K562 (cell line): ENCODE measurements at regions not wholly inside any gene's neighbourhood (a gene's known extent, or its start where the extent isn't known, plus 50 kb on each side); places are given as distances from the start of the nearest gene placed in this dataset.

Source experiments
- ATAC-seq: fragments of 200-7000 bp; cut with Tn5 transposase; 3 replicates; pipeline ENCODE4 v1.9.1; 2020; ENCODE audit warnings: moderate library complexity
- BruUV-seq: library from RNA; stranded (reverse); fragments of 400-500 nt; replicated peaks from 2 replicates; lab custom pipeline; 2021; lab: Mats Ljungman, UMichigan
- CTCF ChIA-PET: fragments of 300-600 bp; formaldehyde crosslinking; extraction: SDS; loops from one replicate; lab custom pipeline; 2021; ENCODE audit warnings: low intra/inter-chr PET ratio; lab: Yijun Ruan, JAX
- POLR2A ChIA-PET: fragments of 300-600, 350-650 bp; sonication (Branson Sonifier 250); formaldehyde crosslinking; extraction: SDS; loops from one replicate; lab custom pipeline; 2021; ENCODE audit warnings: antibody characterized with exemption, inconsistent platforms; lab: Yijun Ruan, JAX
- DNase-seq, 4 experiments: peaks; one replicate each; pipeline versions ENCODE4 v3.0.0 to v3.0.0-alpha.2; 2011 to 2018; ENCODE audit warnings: low spot score in 3 of 4, mixed read lengths in 3 of 4; ENCODE audit errors: extremely low read depth in 1 of 4
- FAIRE-seq: peaks from 2 replicates; lab custom pipeline; 2011; peaks lifted over from hg19 to GRCh38; lab: Jason Lieb, UNC
- H2AFZ ChIP-seq: 2 replicates; pipeline ENCODE4 v1.6.0; 2011; ENCODE audit warnings: low read depth, low read length, control low read depth, inconsistent platforms
- H3K27ac ChIP-seq: fragments of 200-600 bp; 3 replicates; pipeline ENCODE4 v1.8.0; 2011; ENCODE audit warnings: low read depth, mild to moderate bottlenecking, control low read depth, inconsistent platforms, low read length, moderate library complexity, mixed read lengths; ENCODE audit errors: extremely low read depth
- H3K27me3 ChIP-seq, 2 experiments: fragments of 300-600 bp in 1 of 2; 2 replicates in 1 of 2; 3 replicates in 1 of 2; pipeline versions ENCODE4 v1.6.0 to v1.8.0; 2011; ENCODE audit warnings: inconsistent platforms in 2 of 2, low read length in 2 of 2, mild to moderate bottlenecking in 1 of 2, mixed read lengths in 1 of 2, moderate library complexity in 1 of 2; ENCODE audit not compliant: control insufficient read depth in 2 of 2, insufficient read depth in 2 of 2
- H3K36me3 ChIP-seq: fragments of 300-600 bp; 3 replicates; pipeline ENCODE4 v1.8.0; 2011; ENCODE audit warnings: mild to moderate bottlenecking, low read length, inconsistent platforms; ENCODE audit not compliant: control insufficient read depth, insufficient read depth
- H3K4me1 ChIP-seq, 2 experiments: fragments of 200-600 bp in 1 of 2; replicated peaks in 1 of 2; 2 replicates in 1 of 2; 3 replicates in 1 of 2; pipeline versions ENCODE4 v1.5.1 to v1.8.0; 2011; ENCODE audit warnings: inconsistent platforms in 2 of 2, low read length in 2 of 2, mild to moderate bottlenecking in 1 of 2, mixed read lengths in 1 of 2, moderate library complexity in 1 of 2; ENCODE audit not compliant: control insufficient read depth in 2 of 2, insufficient read depth in 2 of 2
- H3K4me2 ChIP-seq: 2 replicates; pipeline ENCODE4 v1.6.1; 2011; ENCODE audit warnings: low read length, control low read depth, inconsistent platforms, mixed read lengths; ENCODE audit not compliant: insufficient read depth
- H3K4me3 ChIP-seq: fragments of 200-600 bp; sonication (generic), shearing (Covaris generic); 2 replicates; pipeline ENCODE4 v1.5.1; 2016; ENCODE audit warnings: control low read depth, inconsistent platforms
- H3K79me2 ChIP-seq: fragments of 200-600 bp; 3 replicates; pipeline ENCODE4 v1.8.0; 2011; ENCODE audit warnings: low read length, inconsistent platforms; ENCODE audit not compliant: control insufficient read depth, insufficient read depth
- H3K9ac ChIP-seq, 2 experiments: 2 replicates each; pipeline versions ENCODE4 v1.6.0 to v1.6.1; 2011; ENCODE audit warnings: low read depth in 2 of 2, low read length in 2 of 2, control low read depth in 1 of 2, inconsistent platforms in 1 of 2, mild to moderate bottlenecking in 1 of 2, mixed read lengths in 1 of 2; ENCODE audit not compliant: insufficient read depth in 1 of 2
- H3K9me1 ChIP-seq: one replicate; pipeline ENCODE4 v1.6.0; 2011; ENCODE audit warnings: inconsistent platforms, mild to moderate bottlenecking, low read length, moderate library complexity; ENCODE audit not compliant: control insufficient read depth, insufficient read depth
- H3K9me3 ChIP-seq: replicated peaks from 2 replicates; pipeline ENCODE4 v1.5.1; 2011; ENCODE audit warnings: low read depth, low read length, inconsistent platforms; ENCODE audit not compliant: control insufficient read depth, insufficient read depth
- H4K20me1 ChIP-seq: replicated peaks from 2 replicates; pipeline ENCODE4 v1.6.1; 2011; ENCODE audit warnings: low read length, inconsistent platforms, mixed read lengths; ENCODE audit not compliant: control insufficient read depth, insufficient read depth
- BCL6 ChIP-seq: fragments of 250-450 bp; sonication (Bioruptor Pico); IDR thresholded peaks from 2 replicates; pipeline ENCODE4 v1.4.0; 2020
- BRF2 ChIP-seq: IDR thresholded peaks from 3 replicates; pipeline ENCODE4 v1.6.1; 2011; ENCODE audit warnings: borderline replicate concordance, mild to moderate bottlenecking; ENCODE audit not compliant: insufficient read length, insufficient read depth
- CAMTA2 ChIP-seq: fragments of 250-450 bp; sonication (Bioruptor Pico); conservative IDR thresholded peaks from 2 replicates; pipeline ENCODE4 v1.5.1; 2022
- GMEB1 ChIP-seq: fragments of 250-450 bp; sonication (Bioruptor Pico); IDR thresholded peaks from 2 replicates; pipeline ENCODE4 v1.4.0; 2020; ENCODE audit warnings: mild to moderate bottlenecking
- HNRNPH1 ChIP-seq: fragments of 200-400 bp; formaldehyde crosslinking; optimal IDR thresholded peaks from 2 replicates; pipeline ENCODE3; 2017; ENCODE audit warnings: low read depth, mild to moderate bottlenecking, low read length, moderate library complexity
- ID3 ChIP-seq, 2 experiments: fragments of 250-450 bp in 1 of 2; fragments of 450-650 bp in 1 of 2; sonication (Bioruptor Pico) in 1 of 2; IDR thresholded peaks; 2 replicates each; pipeline versions ENCODE4 v1.6.1 to v1.8.0; 2016 to 2021; ENCODE audit warnings: mild to moderate bottlenecking in 2 of 2, moderate library complexity in 2 of 2, missing compliant biosample characterization in 1 of 2, missing genetic modification characterization in 1 of 2
- KDM4B ChIP-seq, 2 experiments: fragments of 450-650 bp in 1 of 2; sonication (generic) in 1 of 2; IDR thresholded peaks; 2 replicates each; pipeline ENCODE4 v1.6.1; 2016 to 2017; ENCODE audit warnings: borderline replicate concordance in 2 of 2, antibody characterized with exemption in 1 of 2, low read depth in 1 of 2, mild to moderate bottlenecking in 1 of 2
- NR2C1 ChIP-seq, 2 experiments: fragments of 450-650 bp; IDR thresholded peaks; 2 replicates each; pipeline ENCODE4 v1.6.1; 2017; ENCODE audit warnings: mild to moderate bottlenecking in 2 of 2, antibody characterized with exemption in 1 of 2, inconsistent platforms in 1 of 2, missing compliant biosample characterization in 1 of 2, missing genetic modification characterization in 1 of 2
- POU5F1 ChIP-seq: fragments of 150-350 bp; IDR thresholded peaks from 2 replicates; pipeline ENCODE4 v1.6.1; 2014; ENCODE audit warnings: borderline replicate concordance, low read length, low read depth, mild to moderate bottlenecking; ENCODE audit not compliant: partially characterized antibody
- TEAD2 ChIP-seq: fragments of 450-650 bp; IDR thresholded peaks from 2 replicates; pipeline ENCODE4 v1.6.1; 2016; ENCODE audit warnings: missing genetic modification characterization, control low read depth, missing compliant biosample characterization
- ZMIZ1 ChIP-seq, 2 experiments: fragments of 150-350 bp in 1 of 2; IDR thresholded peaks; 2 replicates each; pipeline ENCODE4 v1.6.1; 2012 to 2016; ENCODE audit warnings: low read depth in 2 of 2, low read length in 2 of 2, mild to moderate bottlenecking in 1 of 2, moderate library complexity in 1 of 2
- ZNF24 ChIP-seq: fragments of 450-650 bp; IDR thresholded peaks from 2 replicates; pipeline ENCODE4 v1.6.1; 2016
- ZNF655 ChIP-seq: fragments of 250-450 bp; sonication (Bioruptor Pico); IDR thresholded peaks from 2 replicates; pipeline ENCODE4 v1.5.0; 2021
- ZNF764 ChIP-seq: fragments of 250-450 bp; sonication (Bioruptor Pico); IDR thresholded peaks from 2 replicates; pipeline ENCODE4 v1.4.0; 2020; ENCODE audit warnings: low read depth, mild to moderate bottlenecking, moderate library complexity
- ZNF780A ChIP-seq: fragments of 250-450 bp; sonication (Bioruptor Pico); IDR thresholded peaks from 2 replicates; pipeline ENCODE4 v1.5.0; 2021; ENCODE audit warnings: mild to moderate bottlenecking
- WGBS: fragments of 100-300 bp; shearing (Covaris generic); methylation state at CpG from one replicate; pipeline ENCODE4 v1.1.6; 2016; ENCODE audit warnings: low coverage, mixed read lengths; ENCODE audit not compliant: insufficient coverage; ENCODE audit errors: missing lambda C conversion rate; 5-methylcytosine and 5-hydroxymethylcytosine counted together
- in situ Hi-C: fragments of 300-500 bp; cut with MboI; formaldehyde crosslinking; loops from 4 replicates; pipeline ENCODE4 v1.15.0; 2018; ENCODE audit warnings: inconsistent platforms, mixed read lengths
- intact Hi-C: fragments of 100-400 bp; cut with micrococcal nuclease; formaldehyde crosslinking; loops from 2 replicates; pipeline ENCODE4 v1.14.2; 2022

GRCh38 chr15:85314633-85315032 lies 65.8 kb upstream of the AKAP13 start:
- Histone ChIP-seq H3K79me2 (no peaks in the 10 kb centered on the region), H4K20me1 (no peaks in the 10 kb centered on the region), H3K36me3 (no peaks in the 10 kb centered on the region), H3K9me3 (no peaks in the 10 kb centered on the region), H3K4me2 (no peak overlapping the region), H3K4me3 (no peak overlapping the region), H3K9ac (no peak overlapping the region), H3K27me3 (peaks cover 0 to 5% of the 10 kb centered on the region in 2 experiments; a peak in 2 of 5 replicates), H3K4me1 (no peaks in the 10 kb centered on the region), H2AFZ (no peak overlapping the region), H3K27ac (no peak overlapping the region), H3K9me1 (no peaks in the 10 kb centered on the region)
- ChIA-PET CTCF (no interaction called here), POLR2A (no interaction called here)
- WGBS: 0% methylated on average over 4 of the region's 4 CpGs
- ATAC-seq (no peak), FAIRE-seq (no peak), DNase-seq (no peak)
- in situ Hi-C loops: no loop called here
- BruUV-seq: no TSS peak
- intact Hi-C loops: no loop called here
- TF ChIP-seq GMEB1 (CRISPR knock-in tag): no peak
- TF ChIP-seq NR2C1 (IDR thresholded peaks at IDR 0.05): no peak
- no peak for TF ChIP-seq NR2C1 (tag; IDR thresholded peaks at IDR 0.05)
- no peak for TF ChIP-seq ZMIZ1 (IDR thresholded peaks at IDR 0.05; ENCODE audit: low read depth in 2 of 2, low read length in 2 of 2)
- TF ChIP-seq ZNF24: no peak
- TF ChIP-seq TEAD2 (tag): no peak
- TF ChIP-seq BCL6: no peak
- no peak for TF ChIP-seq KDM4B (IDR thresholded peaks at IDR 0.05; ENCODE audit: borderline replicate concordance in 2 of 2, low read depth in 1 of 2)
- no peak for TF ChIP-seq POU5F1
- TF ChIP-seq BRF2: no peak
- no peak for TF ChIP-seq HNRNPH1
- no peak for TF ChIP-seq ZNF764 (CRISPR knock-in tag)
- TF ChIP-seq CAMTA2 (CRISPR knock-in tag): no peak
- TF ChIP-seq ZNF780A (CRISPR knock-in tag): no peak
- TF ChIP-seq ZNF655 (CRISPR knock-in tag): no peak
- TF ChIP-seq ID3 (CRISPR knock-in tag; IDR thresholded peaks at IDR 0.05): no peak
- no peak for TF ChIP-seq ID3 (tag; IDR thresholded peaks at IDR 0.05)
